ENCODE measurements at regions not wholly inside any gene's neighbourhood (a gene's known extent, or its start where the extent isn't known, plus 50 kb on each side); places are given as distances from the start of the nearest gene placed in this dataset.
"Not testable (repeated sequence)": the region's sequence is repeated elsewhere in the genome, so short reads cannot be mapped to it uniquely, and the experiment has no call there.

- no peak overlapping the region for H3K4me3 ChIP-seq (ENCODE audit: control insufficient read depth in 1 of 2, extremely low read depth in 1 of 2, low read length in 1 of 2)
- no peak overlapping the region for H3K27ac ChIP-seq (ENCODE audit: low read length)
- H3K4me1 ChIP-seq (ENCODE audit: control insufficient read depth in 1 of 2, extremely low read depth in 1 of 2, insufficient read depth in 2 of 2, low read length in 2 of 2) = no peaks in the 10 kb centered on the region
- ATAC-seq (replicated peaks in 1 of 4) (no peak), DNase-seq (no peak)
- CTCF ChIA-PET = no interaction called here
- Mint-ChIP-seq H3K27ac (no peak overlapping the region), H3K9me3 (peaks cover 0 to 5% (median 0%) of the 10 kb centered on the region in 3 donors), H3K36me3 (no peaks in the 10 kb centered on the region), H3K27me3 (peaks cover 0 to 8% of the 10 kb centered on the region in 2 donors), H3K4me1 (no peaks in the 10 kb centered on the region), H3K4me3 (no peak overlapping the region)
- no peaks in the 10 kb centered on the region for H3K9me3 ChIP-seq
- H3K27me3 ChIP-seq (replicated peaks in 1 of 2; ENCODE audit: control insufficient read depth in 2 of 2, extremely low read depth in 1 of 2, insufficient read depth in 2 of 2, low read length in 1 of 2) = peaks cover 0 to 8% of the 10 kb centered on the region in 2 experiments
- 81% methylated on average over 12 of the region's 14 CpGs for WGBS (ENCODE audit: insufficient coverage)
- H3K36me3 ChIP-seq (ENCODE audit: control insufficient read depth in 2 of 2, extremely low read depth in 1 of 2, insufficient read depth in 1 of 2, low read length in 1 of 2) = no peaks in the 10 kb centered on the region
- POLR2A ChIA-PET = no interaction called here
These were observed 111.7 kb downstream of the ADAMTS15 start for GRCh38 chr11:130560000-130560780.

- Histone ChIP-seq H3K27me3 (replicated peaks in 1 of 2; ENCODE audit: control insufficient read depth in 2 of 2, extremely low read depth in 1 of 2, insufficient read depth in 2 of 2, low read length in 1 of 2) (peaks cover 0 to 5% of the 10 kb centered on the region in 2 experiments), H3K4me1 (ENCODE audit: control insufficient read depth in 1 of 2, extremely low read depth in 1 of 2, insufficient read depth in 2 of 2, low read length in 2 of 2) (no peaks in the 10 kb centered on the region), H3K36me3 (ENCODE audit: control insufficient read depth in 2 of 2, extremely low read depth in 1 of 2, insufficient read depth in 1 of 2, low read length in 1 of 2) (no peaks in the 10 kb centered on the region), H3K9me3 (no peaks in the 10 kb centered on the region), H3K27ac (ENCODE audit: low read length) (no peak overlapping the region), H3K4me3 (ENCODE audit: control insufficient read depth in 1 of 2, extremely low read depth in 1 of 2, low read length in 1 of 2) (no peak overlapping the region)
- no peak for ATAC-seq (replicated peaks in 1 of 4)
- POLR2A ChIA-PET = no interaction called here
- peaks cover 0 to 8% of the 10 kb centered on the region in 2 donors for H3K27me3 Mint-ChIP-seq
- H3K36me3 Mint-ChIP-seq = no peaks in the 10 kb centered on the region
- H3K4me1 Mint-ChIP-seq = no peaks in the 10 kb centered on the region
- no peak for DNase-seq
- no peak overlapping the region for H3K4me3 Mint-ChIP-seq
- peaks cover 0 to 5% (median 0%) of the 10 kb centered on the region in 3 donors for H3K9me3 Mint-ChIP-seq
- CTCF ChIA-PET = no interaction called here
- no peak overlapping the region for H3K27ac Mint-ChIP-seq
- WGBS (ENCODE audit: insufficient coverage) = 86% methylated on average over 1 of the region's 1 CpG
These were observed 112.3 kb downstream of the ADAMTS15 start for GRCh38 chr11:130560781-130561109.

GRCh38 chr11:130561441-130561881 lies 113.0 kb downstream of the ADAMTS15 start:
- H3K4me3 Mint-ChIP-seq = no peak overlapping the region
- Histone ChIP-seq H3K27me3 (replicated peaks in 1 of 2; ENCODE audit: control insufficient read depth in 2 of 2, extremely low read depth in 1 of 2, insufficient read depth in 2 of 2, low read length in 1 of 2) (peaks cover 0 to 4% of the 10 kb centered on the region in 2 experiments), H3K9me3 (no peaks in the 10 kb centered on the region), H3K36me3 (ENCODE audit: control insufficient read depth in 2 of 2, extremely low read depth in 1 of 2, insufficient read depth in 1 of 2, low read length in 1 of 2) (no peaks in the 10 kb centered on the region), H3K4me3 (ENCODE audit: control insufficient read depth in 1 of 2, extremely low read depth in 1 of 2, low read length in 1 of 2) (no peak overlapping the region), H3K27ac (ENCODE audit: low read length) (no peak overlapping the region), H3K4me1 (ENCODE audit: control insufficient read depth in 1 of 2, extremely low read depth in 1 of 2, insufficient read depth in 2 of 2, low read length in 2 of 2) (no peaks in the 10 kb centered on the region)
- peaks cover 0 to 3% of the 10 kb centered on the region in 2 donors for H3K27me3 Mint-ChIP-seq
- DNase-seq (no peak), ATAC-seq (replicated peaks in 1 of 4) (no peak)
- CTCF ChIA-PET = no interaction called here
- peaks cover 0 to 5% (median 0%) of the 10 kb centered on the region in 3 donors for H3K9me3 Mint-ChIP-seq
- H3K4me1 Mint-ChIP-seq = no peaks in the 10 kb centered on the region
- H3K27ac Mint-ChIP-seq = no peak overlapping the region
- POLR2A ChIA-PET = no interaction called here
- 80% methylated on average over 11 of the region's 12 CpGs for WGBS (ENCODE audit: insufficient coverage)
- H3K36me3 Mint-ChIP-seq = no peaks in the 10 kb centered on the region

GRCh38 chr11:130562549-130562948 lies 114.1 kb downstream of the ADAMTS15 start:
- H3K9me3 Mint-ChIP-seq = peaks cover 0 to 5% (median 0%) of the 10 kb centered on the region in 3 donors
- no peak overlapping the region for H3K27ac ChIP-seq (ENCODE audit: low read length)
- H3K36me3 ChIP-seq (ENCODE audit: control insufficient read depth in 2 of 2, extremely low read depth in 1 of 2, insufficient read depth in 1 of 2, low read length in 1 of 2) = no peaks in the 10 kb centered on the region
- ATAC-seq (replicated peaks in 1 of 4) (no peak), DNase-seq (no peak)
- H3K4me1 Mint-ChIP-seq = no peaks in the 10 kb centered on the region
- ChIA-PET CTCF (no interaction called here), POLR2A (no interaction called here)
- H3K4me3 Mint-ChIP-seq = no peak overlapping the region
- no peak overlapping the region for H3K4me3 ChIP-seq (ENCODE audit: control insufficient read depth in 1 of 2, extremely low read depth in 1 of 2, low read length in 1 of 2)
- H3K27ac Mint-ChIP-seq = no peak overlapping the region
- H3K9me3 ChIP-seq = no peaks in the 10 kb centered on the region
- no peaks in the 10 kb centered on the region for H3K36me3 Mint-ChIP-seq
- no CpG with 5 or more reads among the region's 2 CpGs for WGBS (ENCODE audit: insufficient coverage)
- no peaks in the 10 kb centered on the region for H3K27me3 ChIP-seq (replicated peaks in 1 of 2; ENCODE audit: control insufficient read depth in 2 of 2, extremely low read depth in 1 of 2, insufficient read depth in 2 of 2, low read length in 1 of 2)
- no peaks in the 10 kb centered on the region for H3K4me1 ChIP-seq (ENCODE audit: control insufficient read depth in 1 of 2, extremely low read depth in 1 of 2, insufficient read depth in 2 of 2, low read length in 2 of 2)
- H3K27me3 Mint-ChIP-seq = peaks cover 0 to 3% of the 10 kb centered on the region in 2 donors

GRCh38 chr11:130566360-130566759 lies 117.9 kb downstream of the ADAMTS15 start:
- H3K4me3 ChIP-seq (ENCODE audit: control insufficient read depth in 1 of 2, extremely low read depth in 1 of 2, low read length in 1 of 2); H3K27me3 ChIP-seq (replicated peaks in 1 of 2; ENCODE audit: control insufficient read depth in 2 of 2, extremely low read depth in 1 of 2, insufficient read depth in 2 of 2, low read length in 1 of 2); H3K9me3 Mint-ChIP-seq; H3K4me1 ChIP-seq (ENCODE audit: control insufficient read depth in 1 of 2, extremely low read depth in 1 of 2, insufficient read depth in 2 of 2, low read length in 2 of 2); H3K27ac ChIP-seq (ENCODE audit: low read length); H3K36me3 ChIP-seq (ENCODE audit: control insufficient read depth in 2 of 2, extremely low read depth in 1 of 2, insufficient read depth in 1 of 2, low read length in 1 of 2); H3K4me3 Mint-ChIP-seq; H3K9me3 ChIP-seq; DNase-seq; H3K36me3 Mint-ChIP-seq; H3K27me3 Mint-ChIP-seq; ATAC-seq (replicated peaks in 1 of 4); H3K4me1 Mint-ChIP-seq; H3K27ac Mint-ChIP-seq; CTCF ChIA-PET; POLR2A ChIA-PET: not testable (repeated sequence)
- WGBS (ENCODE audit: insufficient coverage) = 100% methylated on average over 3 of the region's 7 CpGs

GRCh38 chr11:130571519-130571918 lies 123.1 kb downstream of the ADAMTS15 start:
- CTCF ChIA-PET = no interaction called here
- Histone ChIP-seq H3K27ac (ENCODE audit: low read length) (no peak overlapping the region), H3K4me1 (ENCODE audit: control insufficient read depth in 1 of 2, extremely low read depth in 1 of 2, insufficient read depth in 2 of 2, low read length in 2 of 2) (no peaks in the 10 kb centered on the region), H3K36me3 (ENCODE audit: control insufficient read depth in 2 of 2, extremely low read depth in 1 of 2, insufficient read depth in 1 of 2, low read length in 1 of 2) (no peaks in the 10 kb centered on the region), H3K27me3 (replicated peaks in 1 of 2; ENCODE audit: control insufficient read depth in 2 of 2, extremely low read depth in 1 of 2, insufficient read depth in 2 of 2, low read length in 1 of 2) (no peaks in the 10 kb centered on the region), H3K9me3 (no peaks in the 10 kb centered on the region), H3K4me3 (ENCODE audit: control insufficient read depth in 1 of 2, extremely low read depth in 1 of 2, low read length in 1 of 2) (no peak overlapping the region)
- Mint-ChIP-seq H3K27ac (no peak overlapping the region), H3K27me3 (peaks cover 0 to 15% of the 10 kb centered on the region in 2 donors), H3K9me3 (no peaks in the 10 kb centered on the region), H3K4me1 (no peaks in the 10 kb centered on the region), H3K4me3 (no peak overlapping the region), H3K36me3 (no peaks in the 10 kb centered on the region)
- no CpG with 5 or more reads among the region's 1 CpG for WGBS (ENCODE audit: insufficient coverage)
- DNase-seq (no peak), ATAC-seq (replicated peaks in 1 of 4) (no peak)
- POLR2A ChIA-PET = no interaction called here
